Neutrophil (primary cell): ENCODE measurements at regions not wholly inside any gene's neighbourhood (a gene's known extent, or its start where the extent isn't known, plus 50 kb on each side); places are given as distances from the start of the nearest gene placed in this dataset.
A peak's percentile ranks its signal among the peaks of the same experiment; 100 is the strongest.

Source experiments
- H3K27ac ChIP-seq: fragments of 200-600 bp; sonication (generic); 2 replicates; pipeline ENCODE4 v1.5.1; 2016; ENCODE audit warnings: mild to moderate bottlenecking, moderate library complexity
- H3K27me3 ChIP-seq: fragments of 200-600 bp; sonication (generic); 2 replicates; pipeline ENCODE4 v1.6.0; 2016; ENCODE audit warnings: mild to moderate bottlenecking
- H3K36me3 ChIP-seq: fragments of 200-600 bp; sonication (generic); 2 replicates; pipeline ENCODE4 v1.5.1; 2017
- H3K4me1 ChIP-seq, 2 experiments: fragments of 200-600 bp in 1 of 2; sonication (generic) in 1 of 2; 1 replicate in 1 of 2; 2 replicates in 1 of 2; pipeline versions ENCODE4 v1.5.1 to v1.6.1; 2013 to 2016; ENCODE audit warnings: low read depth in 1 of 2, low read length in 1 of 2, mild to moderate bottlenecking in 1 of 2, moderate library complexity in 1 of 2; ENCODE audit not compliant: control insufficient read depth in 1 of 2, insufficient read depth in 1 of 2
- H3K4me3 ChIP-seq, 2 experiments: fragments of 200-600 bp in 1 of 2; sonication (generic) in 1 of 2; 1 replicate in 1 of 2; 2 replicates in 1 of 2; pipeline ENCODE4 v1.5.1; 2013 to 2016; ENCODE audit warnings: low read depth in 1 of 2, low read length in 1 of 2, mild to moderate bottlenecking in 1 of 2, moderate library complexity in 1 of 2
- H3K9me3 ChIP-seq: fragments of 200-600 bp; sonication (generic); 2 replicates; pipeline ENCODE4 v1.5.1; 2016
- CTCF ChIP-seq: fragments of 200-600 bp; sonication (generic); IDR thresholded peaks from 2 replicates; pipeline ENCODE4 v1.5.1; 2016; ENCODE audit warnings: antibody characterized with exemption

- no peaks in the 10 kb centered on the region for H3K9me3 ChIP-seq
- H3K27me3 ChIP-seq: no peaks in the 10 kb centered on the region
- H3K4me1 ChIP-seq: no peaks in the 10 kb centered on the region
- no peaks in the 10 kb centered on the region for H3K36me3 ChIP-seq
- no peak overlapping the region for H3K4me3 ChIP-seq
- no peak for TF ChIP-seq CTCF
- no peak overlapping the region for H3K27ac ChIP-seq
Measured at GRCh38 chr2:191515551-191515950, 162.4 kb upstream of the NABP1 start.

GRCh38 chr2:191516260-191516659 lies 161.7 kb upstream of the NABP1 start:
- Histone ChIP-seq H3K4me3 (no peak overlapping the region), H3K4me1 (no peaks in the 10 kb centered on the region), H3K36me3 (no peaks in the 10 kb centered on the region), H3K27ac (no peak overlapping the region), H3K9me3 (no peaks in the 10 kb centered on the region), H3K27me3 (no peaks in the 10 kb centered on the region)
- TF ChIP-seq CTCF: no peak

GRCh38 chr2:191521608-191522208 lies 156.2 kb upstream of the NABP1 start:
- Histone ChIP-seq H3K9me3 (no peaks in the 10 kb centered on the region), H3K4me3 (no peak overlapping the region), H3K27me3 (no peaks in the 10 kb centered on the region), H3K27ac (no peak overlapping the region), H3K36me3 (no peaks in the 10 kb centered on the region), H3K4me1 (peaks cover 0 to 3% of the 10 kb centered on the region in 2 experiments)
- peak; percentile 49 for TF ChIP-seq CTCF

GRCh38 chr2:191522478-191523120 lies 155.3 kb upstream of the NABP1 start:
- Histone ChIP-seq H3K36me3 (no peaks in the 10 kb centered on the region), H3K27me3 (no peaks in the 10 kb centered on the region), H3K27ac (no peak overlapping the region), H3K4me3 (no peak overlapping the region), H3K9me3 (no peaks in the 10 kb centered on the region), H3K4me1 (peaks cover 0 to 3% of the 10 kb centered on the region in 2 experiments)
- TF ChIP-seq CTCF: no peak

- Histone ChIP-seq H3K27ac (no peak overlapping the region), H3K27me3 (no peaks in the 10 kb centered on the region), H3K36me3 (no peaks in the 10 kb centered on the region), H3K4me1 (peaks cover 0 to 3% of the 10 kb centered on the region in 2 experiments), H3K4me3 (no peak overlapping the region), H3K9me3 (no peaks in the 10 kb centered on the region)
- no peak for TF ChIP-seq CTCF
Measured at GRCh38 chr2:191526091-191526490, 151.8 kb upstream of the NABP1 start.
